ENCODE measurements at regions not wholly inside any gene's neighbourhood (a gene's known extent, or its start where the extent isn't known, plus 50 kb on each side); places are given as distances from the start of the nearest gene placed in this dataset.

- DNase-seq: no peak
- no peaks in the 10 kb centered on the region for H3K27me3 ChIP-seq
- no peaks in the 10 kb centered on the region for H3K4me1 ChIP-seq
- no peak overlapping the region for H3K27ac ChIP-seq
- 49 to 73% methylated on average over 3 of the region's 3 CpGs for WGBS, 2 donors (ENCODE audit: low coverage in 1 of 2)
- no peak overlapping the region for H3K4me3 ChIP-seq
- intact Hi-C loops (cut with DNase I; ENCODE audit: low total_unique reads): no loop called here
- no peaks in the 10 kb centered on the region for H3K36me3 ChIP-seq
- no peaks in the 10 kb centered on the region for H3K9me3 ChIP-seq
- TF ChIP-seq CTCF (IDR thresholded peaks at IDR 0.05) (no peak), EP300 (IDR thresholded peaks at IDR 0.05; ENCODE audit: low read depth) (no peak), POLR2A (IDR thresholded peaks at IDR 0.05) (no peak), POLR2AphosphoS5 (IDR thresholded peaks at IDR 0.05) (no peak)
- in situ Hi-C loops (cut with MboI; ENCODE audit: low pct_ligation_motif_present in 1 of 4, low pct_unique_long_range_greater_than_20kb in 1 of 4, low sequenced_read_pairs in 3 of 4): no loop called here
Observed at GRCh38 chr2:137748533-137748932, 215.7 kb upstream of the HNMT start.

DNA sequence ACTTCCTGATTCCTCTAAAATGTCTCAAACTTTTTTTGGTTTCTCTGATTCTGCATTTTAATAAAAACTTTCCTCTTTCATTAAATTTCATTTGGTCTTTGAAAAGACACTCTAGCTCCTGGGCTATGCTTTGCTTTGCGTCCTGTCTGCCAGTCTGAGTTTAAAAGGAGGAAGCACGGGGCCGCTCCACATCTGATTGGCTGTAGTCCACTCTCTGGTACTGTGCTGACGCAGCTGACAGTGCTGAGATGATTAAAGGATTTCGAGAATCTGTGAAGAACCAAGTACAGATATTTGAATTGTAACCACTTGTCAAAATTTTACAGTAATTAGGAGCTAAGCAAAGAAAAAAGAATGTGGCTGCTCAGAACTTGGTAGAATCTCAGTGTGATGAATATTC lies 199.6 kb upstream of the HNMT start:
- Histone ChIP-seq H3K9me3 (no peaks in the 10 kb centered on the region), H3K27me3 (no peaks in the 10 kb centered on the region), H3K4me1 (no peaks in the 10 kb centered on the region), H3K4me3 (no peak overlapping the region), H3K36me3 (no peaks in the 10 kb centered on the region), H3K27ac (no peak overlapping the region)
- WGBS, 2 donors (ENCODE audit: low coverage in 1 of 2): 58 to 62% methylated on average over 5 of the region's 5 CpGs
- TF ChIP-seq POLR2A (IDR thresholded peaks at IDR 0.05): no peak
- no peak for DNase-seq
- intact Hi-C loops (cut with DNase I; ENCODE audit: low total_unique reads) (no loop called here), in situ Hi-C loops (cut with MboI; ENCODE audit: low pct_ligation_motif_present in 1 of 4, low pct_unique_long_range_greater_than_20kb in 1 of 4, low sequenced_read_pairs in 3 of 4) (no loop called here)

- Histone ChIP-seq H3K27me3 (no peaks in the 10 kb centered on the region), H3K9me3 (no peaks in the 10 kb centered on the region), H3K36me3 (no peaks in the 10 kb centered on the region), H3K4me3 (no peak overlapping the region), H3K4me1 (no peaks in the 10 kb centered on the region), H3K27ac (no peak overlapping the region)
- intact Hi-C loops (cut with DNase I; ENCODE audit: low total_unique reads) (no loop called here), in situ Hi-C loops (cut with MboI; ENCODE audit: low pct_ligation_motif_present in 1 of 4, low pct_unique_long_range_greater_than_20kb in 1 of 4, low sequenced_read_pairs in 3 of 4) (no loop called here)
- WGBS, 2 donors (ENCODE audit: low coverage in 1 of 2): 61% methylated on average over 1 of the region's 1 CpG; no CpG with 5 or more reads in 1 of the 2 donors
- TF ChIP-seq EP300 (IDR thresholded peaks at IDR 0.05; ENCODE audit: low read depth): no peak
- no peak for TF ChIP-seq CTCF (IDR thresholded peaks at IDR 0.05)
- TF ChIP-seq POLR2AphosphoS5 (IDR thresholded peaks at IDR 0.05): no peak
- no peak for TF ChIP-seq POLR2A (IDR thresholded peaks at IDR 0.05)
- DNase-seq: no peak
Observed at GRCh38 chr2:137769406-137769805, 194.9 kb upstream of the HNMT start.

DNA sequence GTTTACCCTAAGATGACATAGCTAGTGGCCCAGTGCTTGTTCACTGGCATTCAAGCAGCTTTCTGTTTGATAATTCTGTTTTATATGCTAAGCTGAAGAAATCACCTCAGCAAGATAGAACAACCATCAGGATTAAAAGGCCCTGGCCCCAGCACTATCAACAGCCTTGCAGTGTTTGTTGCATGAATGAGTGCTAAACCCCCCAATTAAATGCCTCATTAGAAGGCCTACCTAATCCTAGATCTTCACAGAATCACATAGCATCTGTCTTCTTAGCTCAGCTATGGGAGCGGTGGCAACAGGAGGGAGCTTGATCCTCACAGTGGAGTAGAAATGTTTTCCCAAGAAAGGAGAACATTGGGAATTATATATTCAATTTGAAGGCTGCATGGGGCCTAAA lies 194.1 kb upstream of the HNMT start:
- in situ Hi-C loops (cut with MboI; ENCODE audit: low pct_ligation_motif_present in 1 of 4, low pct_unique_long_range_greater_than_20kb in 1 of 4, low sequenced_read_pairs in 3 of 4) (no loop called here), intact Hi-C loops (cut with DNase I; ENCODE audit: low total_unique reads) (no loop called here)
- TF ChIP-seq POLR2A (IDR thresholded peaks at IDR 0.05): no peak
- no peak for TF ChIP-seq POLR2AphosphoS5 (IDR thresholded peaks at IDR 0.05)
- TF ChIP-seq CTCF (IDR thresholded peaks at IDR 0.05): no peak
- no peak for TF ChIP-seq EP300 (IDR thresholded peaks at IDR 0.05; ENCODE audit: low read depth)
- 75 to 89% methylated on average over 1 of the region's 1 CpG for WGBS, 2 donors (ENCODE audit: low coverage in 1 of 2)
- H3K27ac ChIP-seq: no peak overlapping the region
- no peaks in the 10 kb centered on the region for H3K4me1 ChIP-seq
- no peaks in the 10 kb centered on the region for H3K27me3 ChIP-seq
- no peak overlapping the region for H3K4me3 ChIP-seq
- no peaks in the 10 kb centered on the region for H3K9me3 ChIP-seq
- H3K36me3 ChIP-seq: no peaks in the 10 kb centered on the region
- no peak for DNase-seq

- no peaks in the 10 kb centered on the region for H3K27me3 ChIP-seq
- no peak for DNase-seq
- H3K9me3 ChIP-seq: no peaks in the 10 kb centered on the region
- TF ChIP-seq POLR2A (IDR thresholded peaks at IDR 0.05): no peak
- no peak overlapping the region for H3K4me3 ChIP-seq
- no peaks in the 10 kb centered on the region for H3K36me3 ChIP-seq
- in situ Hi-C loops (cut with MboI; ENCODE audit: low pct_ligation_motif_present in 1 of 4, low pct_unique_long_range_greater_than_20kb in 1 of 4, low sequenced_read_pairs in 3 of 4): no loop called here
- no peak overlapping the region for H3K27ac ChIP-seq
- intact Hi-C loops (cut with DNase I; ENCODE audit: low total_unique reads): no loop called here
- no peaks in the 10 kb centered on the region for H3K4me1 ChIP-seq
- WGBS, 2 donors (ENCODE audit: low coverage in 1 of 2): 68 to 89% methylated on average over 1 of the region's 1 CpG
Observed at GRCh38 chr2:137771064-137771463, 193.2 kb upstream of the HNMT start.
